ENCODE measurements at regions not wholly inside any gene's neighbourhood (a gene's known extent, or its start where the extent isn't known, plus 50 kb on each side); places are given as distances from the start of the nearest gene placed in this dataset.
A peak's percentile ranks its signal among the peaks of the same experiment; 100 is the strongest.

DNA sequence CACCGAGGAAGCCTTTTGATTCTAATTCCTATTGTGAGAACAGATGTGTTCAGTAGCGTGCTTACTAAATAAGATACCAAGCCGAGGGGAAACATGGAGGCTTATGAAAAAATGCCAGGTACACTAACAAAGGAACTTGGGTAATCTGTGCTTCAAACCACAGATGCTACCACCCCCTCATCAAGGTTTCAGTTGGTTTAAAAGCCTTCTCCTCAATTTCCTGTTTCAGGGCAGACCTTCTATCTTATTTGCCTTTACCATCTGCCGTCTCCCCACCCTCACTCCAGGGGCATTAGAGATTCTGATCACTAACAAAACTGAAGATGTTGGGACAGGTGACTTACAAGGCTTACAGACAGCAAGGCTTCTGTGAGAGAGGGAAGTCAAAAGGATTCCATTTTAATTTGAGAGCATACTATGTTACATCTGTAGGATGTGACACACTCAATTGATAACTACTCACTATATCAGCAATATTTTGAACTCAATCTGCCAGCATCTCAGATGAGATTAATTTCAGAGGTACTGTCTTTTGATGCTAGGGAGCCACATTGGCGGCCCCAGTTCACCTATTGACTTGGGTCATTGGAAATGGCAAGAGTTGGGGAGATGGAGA is 60.6 kb upstream of the PLCL2 start (continued):
- TF ChIP-seq ZNF207 (IDR thresholded peaks at IDR 0.05; ENCODE audit: borderline replicate concordance) (no peak), RUNX3 (IDR thresholded peaks at IDR 0.05; ENCODE audit: low read length) (peak; percentile 91), SUPT20H (IDR thresholded peaks at IDR 0.05; ENCODE audit: borderline replicate concordance, control insufficient read depth, low read depth, low read length) (no peak), BHLHE40 (IDR thresholded peaks at IDR 0.05; ENCODE audit: borderline replicate concordance in 1 of 2, low read depth in 2 of 2, low read length in 1 of 2) (no peak), HDGF (IDR thresholded peaks at IDR 0.05) (no peak)
- TF ChIP-seq, protein P1, sequence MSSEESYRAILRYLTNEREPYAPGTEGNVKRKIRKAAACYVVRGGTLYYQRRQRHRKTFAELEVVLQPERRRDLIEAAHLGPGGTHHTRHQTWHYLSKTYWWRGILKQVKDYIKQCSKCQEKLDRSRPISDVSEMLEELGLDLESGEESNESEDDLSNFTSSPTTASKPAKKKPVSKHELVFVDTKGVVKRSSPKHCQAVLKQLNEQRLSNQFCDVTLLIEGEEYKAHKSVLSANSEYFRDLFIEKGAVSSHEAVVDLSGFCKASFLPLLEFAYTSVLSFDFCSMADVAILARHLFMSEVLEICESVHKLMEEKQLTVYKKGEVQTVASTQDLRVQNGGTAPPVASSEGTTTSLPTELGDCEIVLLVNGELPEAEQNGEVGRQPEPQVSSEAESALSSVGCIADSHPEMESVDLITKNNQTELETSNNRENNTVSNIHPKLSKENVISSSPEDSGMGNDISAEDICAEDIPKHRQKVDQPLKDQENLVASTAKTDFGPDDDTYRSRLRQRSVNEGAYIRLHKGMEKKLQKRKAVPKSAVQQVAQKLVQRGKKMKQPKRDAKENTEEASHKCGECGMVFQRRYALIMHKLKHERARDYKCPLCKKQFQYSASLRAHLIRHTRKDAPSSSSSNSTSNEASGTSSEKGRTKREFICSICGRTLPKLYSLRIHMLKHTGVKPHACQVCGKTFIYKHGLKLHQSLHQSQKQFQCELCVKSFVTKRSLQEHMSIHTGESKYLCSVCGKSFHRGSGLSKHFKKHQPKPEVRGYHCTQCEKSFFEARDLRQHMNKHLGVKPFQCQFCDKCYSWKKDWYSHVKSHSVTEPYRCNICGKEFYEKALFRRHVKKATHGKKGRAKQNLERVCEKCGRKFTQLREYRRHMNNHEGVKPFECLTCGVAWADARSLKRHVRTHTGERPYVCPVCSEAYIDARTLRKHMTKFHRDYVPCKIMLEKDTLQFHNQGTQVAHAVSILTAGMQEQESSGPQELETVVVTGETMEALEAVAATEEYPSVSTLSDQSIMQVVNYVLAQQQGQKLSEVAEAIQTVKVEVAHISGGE (CRISPR knock-in tag; IDR thresholded peaks at IDR 0.05), result no peak

DNA sequence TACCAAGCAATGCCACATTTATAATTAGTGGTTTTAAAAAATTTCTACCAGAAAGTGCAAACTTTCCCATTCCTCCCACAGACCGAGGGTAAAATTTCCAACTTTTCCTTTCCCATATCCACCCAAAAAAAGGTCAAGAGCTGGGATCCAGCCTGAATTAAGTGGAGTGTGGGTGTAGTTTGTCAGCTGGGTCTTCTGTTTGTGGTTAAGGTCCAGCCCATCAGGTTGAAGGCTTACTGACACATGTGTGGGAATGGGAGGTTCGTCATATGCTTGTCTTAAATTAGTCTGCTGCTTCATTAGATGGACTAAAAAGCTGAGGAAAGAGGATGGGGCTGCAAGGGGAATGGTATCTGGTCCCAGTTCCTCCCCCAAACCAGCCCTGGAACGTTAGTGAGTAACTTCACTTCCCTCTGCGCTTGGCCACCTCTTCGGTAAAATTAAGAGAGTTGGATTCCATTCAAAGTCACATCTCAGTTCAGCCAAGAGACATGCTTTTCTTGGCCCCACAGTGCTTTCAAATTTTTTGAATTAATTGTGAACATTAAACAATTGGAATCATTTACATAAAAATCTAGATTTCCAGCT is 59.0 kb upstream of the PLCL2 start:
- intact Hi-C loops (cut with micrococcal nuclease; ENCODE audit: unreplicated experiment), result loop anchor here (5.0 to 10.0 kb wide), 3 partner anchors 207 to 531 kb away; no protein-coding TSS in a partner anchor
- ChIA-PET RAD21 (ENCODE audit: unreplicated experiment) (interaction anchor here (0.9 kb wide), 1 partner anchor 406 kb away, joined by 3 read pairs; no protein-coding TSS in a partner anchor), CTCF (no interaction called here), POLR2A (no interaction called here), SMC1A (ENCODE audit: uncharacterized antibody, unreplicated experiment) (interaction anchor here (1.6 to 4.1 kb wide), 3 partner anchors 10 to 326 kb away, joined by 6 to 32 read pairs (median 12); no protein-coding TSS in a partner anchor)
- DNase-seq (ENCODE audit: low read depth, low spot score) (no peak), FAIRE-seq (no peak), ATAC-seq (no peak)
- Histone ChIP-seq H2AFZ (ENCODE audit: control insufficient read depth, low read depth, low read length) (no peak overlapping the region), H3K4me1 (ENCODE audit: control insufficient read depth, insufficient read depth, low read length) (peaks cover 12% of the 10 kb centered on the region), H3K4me3 (no peak overlapping the region), H3K9ac (ENCODE audit: control insufficient read depth, insufficient read depth, low read length) (no peak overlapping the region), H4K20me1 (ENCODE audit: control insufficient read depth, insufficient read depth) (no peaks in the 10 kb centered on the region), H3K27ac (ENCODE audit: control insufficient read depth, insufficient read depth) (no peak overlapping the region), H3K4me2 (ENCODE audit: control insufficient read depth, insufficient read depth) (no peak overlapping the region), H3K9me3 (replicated peaks; ENCODE audit: control insufficient read depth, insufficient read depth, low read length) (no peaks in the 10 kb centered on the region), H3K27me3 (replicated peaks in 1 of 2; ENCODE audit: control insufficient read depth in 2 of 2, insufficient read depth in 2 of 2, low read length in 1 of 2) (no peaks in the 10 kb centered on the region), H3K36me3 (ENCODE audit: control insufficient read depth in 2 of 2, insufficient read depth in 2 of 2, low read length in 1 of 2) (no peaks in the 10 kb centered on the region), H3K79me2 (ENCODE audit: control insufficient read depth, insufficient read depth, low read length) (no peaks in the 10 kb centered on the region)
- no TSS peak for BruUV-seq (replicated peaks)
- WGBS (ENCODE audit: insufficient coverage, insufficient replicate concordance, low lambda C conversion rate, missing lambda C conversion rate), result 96% methylated on average over 5 of the region's 5 CpGs
- in situ Hi-C loops (cut with MboI), result loop anchor here (5.0 kb wide), 1 partner anchor 402 kb away; no protein-coding TSS in a partner anchor
- TF ChIP-seq RAD21 (IDR thresholded peaks at IDR 0.05; ENCODE audit: insufficient read depth, low read depth, low read length) (no peak), YY1 (IDR thresholded peaks at IDR 0.05; ENCODE audit: low read depth, low read length) (no peak), PML (IDR thresholded peaks at IDR 0.05; ENCODE audit: low read length) (no peak), CBX3 (IDR thresholded peaks at IDR 0.05; ENCODE audit: borderline replicate concordance, low read depth) (no peak), CREM (IDR thresholded peaks at IDR 0.05; ENCODE audit: low read depth) (no peak), SIN3A (IDR thresholded peaks at IDR 0.05; ENCODE audit: low read depth, low read length) (no peak), LARP7 (IDR thresholded peaks at IDR 0.05) (no peak), ZNF24 (IDR thresholded peaks at IDR 0.05) (no peak), TARDBP (IDR thresholded peaks at IDR 0.05; ENCODE audit: borderline replicate concordance) (no peak), BCL11A (IDR thresholded peaks at IDR 0.05; ENCODE audit: low read depth, low read length) (no peak)
- TF ChIP-seq, protein P2, sequence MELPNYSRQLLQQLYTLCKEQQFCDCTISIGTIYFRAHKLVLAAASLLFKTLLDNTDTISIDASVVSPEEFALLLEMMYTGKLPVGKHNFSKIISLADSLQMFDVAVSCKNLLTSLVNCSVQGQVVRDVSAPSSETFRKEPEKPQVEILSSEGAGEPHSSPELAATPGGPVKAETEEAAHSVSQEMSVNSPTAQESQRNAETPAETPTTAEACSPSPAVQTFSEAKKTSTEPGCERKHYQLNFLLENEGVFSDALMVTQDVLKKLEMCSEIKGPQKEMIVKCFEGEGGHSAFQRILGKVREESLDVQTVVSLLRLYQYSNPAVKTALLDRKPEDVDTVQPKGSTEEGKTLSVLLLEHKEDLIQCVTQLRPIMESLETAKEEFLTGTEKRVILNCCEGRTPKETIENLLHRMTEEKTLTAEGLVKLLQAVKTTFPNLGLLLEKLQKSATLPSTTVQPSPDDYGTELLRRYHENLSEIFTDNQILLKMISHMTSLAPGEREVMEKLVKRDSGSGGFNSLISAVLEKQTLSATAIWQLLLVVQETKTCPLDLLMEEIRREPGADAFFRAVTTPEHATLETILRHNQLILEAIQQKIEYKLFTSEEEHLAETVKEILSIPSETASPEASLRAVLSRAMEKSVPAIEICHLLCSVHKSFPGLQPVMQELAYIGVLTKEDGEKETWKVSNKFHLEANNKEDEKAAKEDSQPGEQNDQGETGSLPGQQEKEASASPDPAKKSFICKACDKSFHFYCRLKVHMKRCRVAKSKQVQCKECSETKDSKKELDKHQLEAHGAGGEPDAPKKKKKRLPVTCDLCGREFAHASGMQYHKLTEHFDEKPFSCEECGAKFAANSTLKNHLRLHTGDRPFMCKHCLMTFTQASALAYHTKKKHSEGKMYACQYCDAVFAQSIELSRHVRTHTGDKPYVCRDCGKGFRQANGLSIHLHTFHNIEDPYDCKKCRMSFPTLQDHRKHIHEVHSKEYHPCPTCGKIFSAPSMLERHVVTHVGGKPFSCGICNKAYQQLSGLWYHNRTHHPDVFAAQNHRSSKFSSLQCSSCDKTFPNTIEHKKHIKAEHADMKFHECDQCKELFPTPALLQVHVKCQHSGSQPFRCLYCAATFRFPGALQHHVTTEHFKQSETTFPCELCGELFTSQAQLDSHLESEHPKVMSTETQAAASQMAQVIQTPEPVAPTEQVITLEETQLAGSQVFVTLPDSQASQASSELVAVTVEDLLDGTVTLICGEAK (IDR thresholded peaks at IDR 0.05; ENCODE audit: borderline replicate concordance), result no peak
